ENCODE measurements at regions not wholly inside any gene's neighbourhood (a gene's known extent, or its start where the extent isn't known, plus 50 kb on each side); places are given as distances from the start of the nearest gene placed in this dataset.

- Histone ChIP-seq H3K9me3 (ENCODE audit: control insufficient read depth, insufficient read depth, low read length) (peaks cover 14% of the 10 kb centered on the region), H2BK20ac (ENCODE audit: low read depth, low read length) (no peak overlapping the region), H2BK5ac (ENCODE audit: low read depth, low read length, poor library complexity, severe bottlenecking) (no peak overlapping the region), H3K4me1 (ENCODE audit: control insufficient read depth, insufficient read depth, low read length) (no peaks in the 10 kb centered on the region), H3K27me3 (ENCODE audit: control insufficient read depth, insufficient read depth, low read length) (no peaks in the 10 kb centered on the region), H2AFZ (replicated peaks; ENCODE audit: low read length, poor library complexity) (no peak overlapping the region), H3K4me3 (ENCODE audit: insufficient read depth, low read depth, low read length) (no peak overlapping the region), H3K27ac (ENCODE audit: insufficient read depth, low read length) (no peak overlapping the region), H3K14ac (replicated peaks; ENCODE audit: low read depth, low read length) (no peak overlapping the region), H3K4ac (ENCODE audit: low read depth, low read length) (no peak overlapping the region), H3K9me1 (ENCODE audit: insufficient read depth, low read length) (no peaks in the 10 kb centered on the region), H3K79me1 (ENCODE audit: low read depth in 1 of 2, low read length in 2 of 2) (no peaks in the 10 kb centered on the region), H3K9ac (ENCODE audit: low read depth, low read length) (no peak overlapping the region), H2BK120ac (ENCODE audit: low read depth, low read length) (no peak overlapping the region), H2BK15ac (ENCODE audit: low read depth, low read length) (no peak overlapping the region), H3K4me2 (ENCODE audit: low read depth, low read length) (no peak overlapping the region), H4K5ac (ENCODE audit: low read depth, low read length) (no peak overlapping the region), H3K56ac (ENCODE audit: extremely low read depth, insufficient read depth, low read length) (no peak overlapping the region), H3K23ac (ENCODE audit: low read depth, low read length) (no peak overlapping the region), H4K8ac (ENCODE audit: low read depth in 2 of 2, low read length in 2 of 2) (no peak overlapping the region), H4K91ac (ENCODE audit: insufficient read depth, low read depth, low read length) (no peak overlapping the region), H3K36me3 (ENCODE audit: control insufficient read depth, insufficient read depth, low read length) (no peaks in the 10 kb centered on the region), H2AK5ac (ENCODE audit: low read depth, low read length) (no peak overlapping the region), H2AK9ac (replicated peaks; ENCODE audit: low read depth, low read length, poor library complexity) (no peak overlapping the region), H3K18ac (ENCODE audit: low read depth, low read length) (no peak overlapping the region), H4K20me1 (ENCODE audit: insufficient read depth, low read length) (no peaks in the 10 kb centered on the region)
- dilution Hi-C loops (cut with HindIII; ENCODE audit: low sequenced_read_pairs, unreplicated experiment): no loop called here
- intact Hi-C loops (cut with micrococcal nuclease): no loop called here
- ATAC-seq (ENCODE audit: low read depth) (no peak), DNase-seq (no peak)
- in situ Hi-C loops (cut with MboI; ENCODE audit: low sequenced_read_pairs): no loop called here
- TF ChIP-seq BHLHE40 (IDR thresholded peaks at IDR 0.05; ENCODE audit: low read depth, low read length): no peak
- no peak for TF ChIP-seq MAFK (IDR thresholded peaks at IDR 0.05; ENCODE audit: low read depth, low read length)
- TF ChIP-seq USF2 (IDR thresholded peaks at IDR 0.05; ENCODE audit: low read depth, low read length): no peak
- no peak for TF ChIP-seq RFX5 (IDR thresholded peaks at IDR 0.05; ENCODE audit: low read depth, low read length)
- no peak for TF ChIP-seq MAZ (IDR thresholded peaks at IDR 0.05; ENCODE audit: borderline replicate concordance, low read depth, low read length)
- TF ChIP-seq MXI1 (IDR thresholded peaks at IDR 0.05; ENCODE audit: borderline replicate concordance, low read depth, low read length): no peak
- TF ChIP-seq, protein P1, sequence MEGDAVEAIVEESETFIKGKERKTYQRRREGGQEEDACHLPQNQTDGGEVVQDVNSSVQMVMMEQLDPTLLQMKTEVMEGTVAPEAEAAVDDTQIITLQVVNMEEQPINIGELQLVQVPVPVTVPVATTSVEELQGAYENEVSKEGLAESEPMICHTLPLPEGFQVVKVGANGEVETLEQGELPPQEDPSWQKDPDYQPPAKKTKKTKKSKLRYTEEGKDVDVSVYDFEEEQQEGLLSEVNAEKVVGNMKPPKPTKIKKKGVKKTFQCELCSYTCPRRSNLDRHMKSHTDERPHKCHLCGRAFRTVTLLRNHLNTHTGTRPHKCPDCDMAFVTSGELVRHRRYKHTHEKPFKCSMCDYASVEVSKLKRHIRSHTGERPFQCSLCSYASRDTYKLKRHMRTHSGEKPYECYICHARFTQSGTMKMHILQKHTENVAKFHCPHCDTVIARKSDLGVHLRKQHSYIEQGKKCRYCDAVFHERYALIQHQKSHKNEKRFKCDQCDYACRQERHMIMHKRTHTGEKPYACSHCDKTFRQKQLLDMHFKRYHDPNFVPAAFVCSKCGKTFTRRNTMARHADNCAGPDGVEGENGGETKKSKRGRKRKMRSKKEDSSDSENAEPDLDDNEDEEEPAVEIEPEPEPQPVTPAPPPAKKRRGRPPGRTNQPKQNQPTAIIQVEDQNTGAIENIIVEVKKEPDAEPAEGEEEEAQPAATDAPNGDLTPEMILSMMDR (conservative IDR thresholded peaks at IDR 0.05; ENCODE audit: low read depth, low read length): no peak
- no peak for TF ChIP-seq RCOR1 (IDR thresholded peaks at IDR 0.05; ENCODE audit: insufficient replicate concordance, low read length)
- TF ChIP-seq NFE2L2 (IDR thresholded peaks at IDR 0.05; ENCODE audit: low read depth, low read length): no peak
- TF ChIP-seq SMC3 (IDR thresholded peaks at IDR 0.05; ENCODE audit: low read depth, low read length): no peak
- no peak for TF ChIP-seq POLR2A (IDR thresholded peaks at IDR 0.05; ENCODE audit: low read depth, low read length)
- no peak for TF ChIP-seq CHD1 (IDR thresholded peaks at IDR 0.05; ENCODE audit: low read depth, low read length)
- no peak for TF ChIP-seq RAD21 (IDR thresholded peaks at IDR 0.05; ENCODE audit: low read length)
- ChIA-PET POLR2A (ENCODE audit: unreplicated experiment) (no interaction called here), CTCF (no interaction called here)
- BruUV-seq (replicated peaks): no TSS peak
- 54% methylated on average over 3 of the region's 3 CpGs; no CpG with 5 or more reads in 1 of the 2 experiments for WGBS, 2 experiments (ENCODE audit: extremely low coverage in 2 of 2, insufficient read length in 1 of 2)
Observed at GRCh38 chr6:8645212-8645611, 209.9 kb upstream of the SLC35B3 start.
